Esophagus squamous epithelium (tissue), 4 donors: ENCODE measurements at regions not wholly inside any gene's neighbourhood (a gene's known extent, or its start where the extent isn't known, plus 50 kb on each side); places are given as distances from the start of the nearest gene placed in this dataset.

Experiments used
- POLR2A ChIP-seq, 4 donors: fragments of 450-650 bp; IDR thresholded peaks; one replicate each; pipeline ENCODE4 v1.6.1; 2017; ENCODE audit warnings: antibody characterized with exemption in 4 of 4, mild to moderate bottlenecking in 4 of 4, moderate library complexity in 3 of 4
- TF ChIP-seq, protein P1 (sequence below), 6 experiments: fragments of 450-650 bp in 4 of 6; fragments of 200-600 bp in 2 of 6; sonication (generic) in 2 of 6; IDR thresholded peaks; one replicate each; pipeline ENCODE4 v1.5.1; 2016 to 2019; ENCODE audit warnings: antibody characterized with exemption in 6 of 6, mild to moderate bottlenecking in 4 of 6, moderate library complexity in 4 of 6

DNA sequence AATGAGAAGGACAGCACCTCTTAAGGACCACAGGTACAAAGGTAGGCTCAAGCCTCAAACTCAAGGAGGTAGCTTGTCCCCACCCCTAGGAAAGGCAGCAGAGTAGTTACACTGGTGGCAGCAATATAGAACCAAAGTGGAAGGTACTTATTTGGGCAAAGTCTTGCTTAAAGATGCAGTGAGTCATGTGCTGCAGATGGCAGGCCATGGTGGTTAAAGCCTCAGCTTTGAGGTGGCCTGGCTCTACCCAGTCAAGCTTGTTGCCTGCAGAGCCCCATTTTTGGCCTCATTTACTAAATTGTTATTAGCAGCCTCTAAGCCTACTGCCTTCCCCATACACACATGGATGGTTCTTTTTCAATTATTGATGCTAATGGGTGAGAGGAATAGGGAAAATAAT is 146.0 kb downstream of the ELOVL4 start:
- TF ChIP-seq, protein P1, sequence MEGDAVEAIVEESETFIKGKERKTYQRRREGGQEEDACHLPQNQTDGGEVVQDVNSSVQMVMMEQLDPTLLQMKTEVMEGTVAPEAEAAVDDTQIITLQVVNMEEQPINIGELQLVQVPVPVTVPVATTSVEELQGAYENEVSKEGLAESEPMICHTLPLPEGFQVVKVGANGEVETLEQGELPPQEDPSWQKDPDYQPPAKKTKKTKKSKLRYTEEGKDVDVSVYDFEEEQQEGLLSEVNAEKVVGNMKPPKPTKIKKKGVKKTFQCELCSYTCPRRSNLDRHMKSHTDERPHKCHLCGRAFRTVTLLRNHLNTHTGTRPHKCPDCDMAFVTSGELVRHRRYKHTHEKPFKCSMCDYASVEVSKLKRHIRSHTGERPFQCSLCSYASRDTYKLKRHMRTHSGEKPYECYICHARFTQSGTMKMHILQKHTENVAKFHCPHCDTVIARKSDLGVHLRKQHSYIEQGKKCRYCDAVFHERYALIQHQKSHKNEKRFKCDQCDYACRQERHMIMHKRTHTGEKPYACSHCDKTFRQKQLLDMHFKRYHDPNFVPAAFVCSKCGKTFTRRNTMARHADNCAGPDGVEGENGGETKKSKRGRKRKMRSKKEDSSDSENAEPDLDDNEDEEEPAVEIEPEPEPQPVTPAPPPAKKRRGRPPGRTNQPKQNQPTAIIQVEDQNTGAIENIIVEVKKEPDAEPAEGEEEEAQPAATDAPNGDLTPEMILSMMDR (IDR thresholded peaks at IDR 0.05) = no peak
- no peak for TF ChIP-seq POLR2A (IDR thresholded peaks at IDR 0.05)
